ENCODE measurements at regions not wholly inside any gene's neighbourhood (a gene's known extent, or its start where the extent isn't known, plus 50 kb on each side); places are given as distances from the start of the nearest gene placed in this dataset.

- DNase-seq: peak; percentile 10
- no peak overlapping the region for H3K4me3 ChIP-seq (ENCODE audit: low read depth, low read length)
- no peak overlapping the region for H3K27ac ChIP-seq
- peak; percentile 68 for TF ChIP-seq CTCF (IDR thresholded peaks at IDR 0.05; ENCODE audit: low read depth, low read length, missing control alignments)
- H3K27me3 ChIP-seq (replicated peaks): no peaks in the 10 kb centered on the region
- no peaks in the 10 kb centered on the region for H3K36me3 ChIP-seq (replicated peaks)
- in situ Hi-C loops (cut with HindIII; ENCODE audit: low pct_ligation_motif_present, low sequenced_read_pairs): no loop called here
Measured at GRCh38 chr2:128469203-128469602, 150.5 kb upstream of the HS6ST1 start.

GRCh38 chr2:128469875-128470274 lies 151.2 kb upstream of the HS6ST1 start:
- no peak for TF ChIP-seq CTCF (IDR thresholded peaks at IDR 0.05; ENCODE audit: low read depth, low read length, missing control alignments)
- Histone ChIP-seq H3K27ac (no peak overlapping the region), H3K4me3 (ENCODE audit: low read depth, low read length) (no peak overlapping the region), H3K36me3 (replicated peaks) (no peaks in the 10 kb centered on the region), H3K27me3 (replicated peaks) (no peaks in the 10 kb centered on the region)
- in situ Hi-C loops (cut with HindIII; ENCODE audit: low pct_ligation_motif_present, low sequenced_read_pairs): no loop called here
- DNase-seq: no peak

GRCh38 chr2:128472789-128473174 lies 154.1 kb upstream of the HS6ST1 start:
- no peak overlapping the region for H3K27ac ChIP-seq
- no peak for DNase-seq
- in situ Hi-C loops (cut with HindIII; ENCODE audit: low pct_ligation_motif_present, low sequenced_read_pairs): no loop called here

GRCh38 chr2:128473175-128474035 lies 154.7 kb upstream of the HS6ST1 start:
- no peaks in the 10 kb centered on the region for H3K36me3 ChIP-seq (replicated peaks)
- DNase-seq: peak; percentile 19
- no peaks in the 10 kb centered on the region for H3K27me3 ChIP-seq (replicated peaks)
- in situ Hi-C loops (cut with HindIII; ENCODE audit: low pct_ligation_motif_present, low sequenced_read_pairs): no loop called here
- TF ChIP-seq CTCF (IDR thresholded peaks at IDR 0.05; ENCODE audit: low read depth, low read length, missing control alignments): no peak
- H3K4me3 ChIP-seq (ENCODE audit: low read depth, low read length): no peak overlapping the region
- no peak overlapping the region for H3K27ac ChIP-seq

More at GRCh38 chr2:128472789-128473174, 154.1 kb upstream of the HS6ST1 start:
- Histone ChIP-seq H3K4me3 (ENCODE audit: low read depth, low read length) (no peak overlapping the region), H3K27me3 (replicated peaks) (no peaks in the 10 kb centered on the region), H3K36me3 (replicated peaks) (no peaks in the 10 kb centered on the region)
- no peak for TF ChIP-seq CTCF (IDR thresholded peaks at IDR 0.05; ENCODE audit: low read depth, low read length, missing control alignments)

- TF ChIP-seq CTCF (IDR thresholded peaks at IDR 0.05; ENCODE audit: low read depth, low read length, missing control alignments): no peak
- Histone ChIP-seq H3K4me3 (ENCODE audit: low read depth, low read length) (no peak overlapping the region), H3K36me3 (replicated peaks) (no peaks in the 10 kb centered on the region), H3K27me3 (replicated peaks) (no peaks in the 10 kb centered on the region), H3K27ac (no peak overlapping the region)
- in situ Hi-C loops (cut with HindIII; ENCODE audit: low pct_ligation_motif_present, low sequenced_read_pairs): no loop called here
- no peak for DNase-seq
Measured at GRCh38 chr2:128474036-128474955, 155.6 kb upstream of the HS6ST1 start.

Measured in brain microvascular endothelial cell (primary cell).